Ureter (tissue), 1 donor: ENCODE measurements at regions not wholly inside any gene's neighbourhood (a gene's known extent, or its start where the extent isn't known, plus 50 kb on each side); places are given as distances from the start of the nearest gene placed in this dataset.

Experiments used
- DNase-seq: peaks from one replicate; pipeline ENCODE4 v3.0.0-alpha.2; 2020; ENCODE audit warnings: low spot score
- donor health status: DM: yes; HTN: yes; CAD: no.

GRCh38 chr4:53815281-53815680, 224.0 kb upstream of the LNX1 start:
- no peak for DNase-seq

- no peak for DNase-seq
Measured at GRCh38 chr4:53813998-53814397, 222.7 kb upstream of the LNX1 start.

- no peak for DNase-seq
Measured at GRCh38 chr4:53810643-53811042, 219.4 kb upstream of the LNX1 start.

- no peak for DNase-seq
Measured at GRCh38 chr4:53809816-53810215, 218.5 kb upstream of the LNX1 start.

GRCh38 chr4:53805291-53805690, 214.0 kb upstream of the LNX1 start:
- no peak for DNase-seq

GRCh38 chr4:53804719-53805118, 213.4 kb upstream of the LNX1 start:
- DNase-seq: no peak

- DNase-seq: no peak
Measured at GRCh38 chr4:53802500-53802899, 211.2 kb upstream of the LNX1 start.

GRCh38 chr4:53801373-53801772, 210.1 kb upstream of the LNX1 start:
- DNase-seq: no peak

GRCh38 chr4:53800741-53801140, 209.5 kb upstream of the LNX1 start:
- no peak for DNase-seq

- no peak for DNase-seq
Measured at GRCh38 chr4:53793096-53793495, 201.8 kb upstream of the LNX1 start.

- no peak for DNase-seq
Measured at GRCh38 chr4:53790286-53790685, 199.0 kb upstream of the LNX1 start.

GRCh38 chr4:53788621-53789020, 197.3 kb upstream of the LNX1 start:
- no peak for DNase-seq

- DNase-seq: no peak
Measured at GRCh38 chr4:53788011-53788410, 196.7 kb upstream of the LNX1 start.

- no peak for DNase-seq
Measured at GRCh38 chr4:53786632-53787031, 195.3 kb upstream of the LNX1 start.

- DNase-seq: no peak
Measured at GRCh38 chr4:53785996-53786395, 194.7 kb upstream of the LNX1 start.

- no peak for DNase-seq
Measured at GRCh38 chr4:53784112-53784511, 192.8 kb upstream of the LNX1 start.

- no peak for DNase-seq
Measured at GRCh38 chr4:53783208-53783859, 192.0 kb upstream of the LNX1 start.

GRCh38 chr4:53782458-53782845, 191.2 kb upstream of the LNX1 start:
- no peak for DNase-seq

- no peak for DNase-seq
Measured at GRCh38 chr4:53781629-53782457, 190.6 kb upstream of the LNX1 start.

- DNase-seq: no peak
Measured at GRCh38 chr4:53780736-53781400, 189.6 kb upstream of the LNX1 start.

- no peak for DNase-seq
Measured at GRCh38 chr4:53779025-53779424, 187.7 kb upstream of the LNX1 start.

- no peak for DNase-seq
Measured at GRCh38 chr4:53778155-53778554, 186.9 kb upstream of the LNX1 start.
